H7 (cell line): ENCODE measurements at regions not wholly inside any gene's neighbourhood (a gene's known extent, or its start where the extent isn't known, plus 50 kb on each side); places are given as distances from the start of the nearest gene placed in this dataset.
"Not testable (repeated sequence)": the region's sequence is repeated elsewhere in the genome, so short reads cannot be mapped to it uniquely, and the experiment has no call there.

Experiments
- DNase-seq: peaks from one replicate; pipeline ENCODE4 v3.0.0; 2012
- H3K27me3 ChIP-seq: 2 replicates; pipeline ENCODE4 v1.6.0; 2011; ENCODE audit warnings: mild to moderate bottlenecking, low read length; ENCODE audit not compliant: control insufficient read depth, insufficient read depth
- H3K36me3 ChIP-seq: replicated peaks from 2 replicates; pipeline ENCODE4 v1.5.1; 2011; ENCODE audit warnings: low read length; ENCODE audit not compliant: control insufficient read depth, insufficient read depth
- H3K4me3 ChIP-seq: 2 replicates; pipeline ENCODE4 v1.5.1; 2011; ENCODE audit warnings: low read depth, mild to moderate bottlenecking, control low read depth, low read length, moderate library complexity; ENCODE audit not compliant: insufficient read depth

DNA sequence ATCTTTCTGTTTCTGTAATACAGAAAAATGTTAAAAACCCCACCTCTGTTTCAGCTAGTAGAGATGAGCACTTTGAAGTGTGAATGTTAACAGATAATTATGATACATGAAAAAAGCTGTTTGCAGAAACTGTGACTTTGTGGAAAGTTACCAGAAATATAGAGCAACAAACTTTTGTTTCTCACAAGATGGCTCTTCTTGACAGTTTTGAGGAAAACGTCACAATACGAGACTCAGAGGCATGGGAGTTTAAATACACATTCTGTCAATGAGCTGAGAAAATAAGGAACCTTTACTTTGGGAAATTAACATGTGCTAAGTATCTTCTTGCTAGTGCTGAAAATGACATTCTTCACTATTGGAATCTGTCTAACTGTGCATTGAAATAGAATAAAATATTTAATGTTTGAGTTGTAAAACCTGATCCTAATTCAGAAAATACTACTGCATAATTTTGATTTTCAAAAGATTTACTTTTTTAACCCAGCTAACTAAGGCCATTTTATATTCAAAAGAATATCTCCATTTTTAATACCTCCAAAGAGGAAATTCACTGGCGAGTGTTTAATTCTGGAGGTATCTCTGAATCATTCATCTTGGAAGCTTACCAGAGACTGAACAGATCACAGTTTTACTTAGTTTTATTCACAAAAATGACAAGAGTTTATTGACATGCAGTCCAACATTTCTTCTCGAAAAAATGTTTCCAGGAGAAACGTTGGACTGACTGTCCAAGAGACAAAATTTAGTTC lies 308.9 kb upstream of the LRFN5 start:
- no peak for DNase-seq
- no peak overlapping the region for H3K4me3 ChIP-seq
- no peaks in the 10 kb centered on the region for H3K27me3 ChIP-seq
- no peaks in the 10 kb centered on the region for H3K36me3 ChIP-seq

DNA sequence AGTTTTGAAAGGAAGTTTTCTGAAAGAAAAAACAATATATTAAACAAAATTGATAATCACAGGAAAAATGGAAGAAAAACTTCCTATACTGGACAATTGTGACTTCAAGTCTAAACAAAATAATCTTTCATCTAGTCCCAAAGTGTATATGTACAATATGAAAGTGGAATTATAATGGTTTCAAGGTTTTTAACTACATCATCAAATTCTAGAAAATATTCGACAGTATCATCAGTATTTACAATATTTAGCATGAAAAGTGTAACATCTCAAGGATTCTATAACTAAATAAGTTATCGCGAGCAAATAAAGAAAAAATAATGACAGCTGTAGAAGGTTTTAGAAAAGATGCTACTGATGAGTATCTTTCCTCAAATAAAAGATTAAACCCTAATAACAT lies 310.9 kb upstream of the LRFN5 start:
- no peaks in the 10 kb centered on the region for H3K27me3 ChIP-seq
- H3K36me3 ChIP-seq = no peaks in the 10 kb centered on the region
- no peak overlapping the region for H3K4me3 ChIP-seq
- no peak for DNase-seq

DNA sequence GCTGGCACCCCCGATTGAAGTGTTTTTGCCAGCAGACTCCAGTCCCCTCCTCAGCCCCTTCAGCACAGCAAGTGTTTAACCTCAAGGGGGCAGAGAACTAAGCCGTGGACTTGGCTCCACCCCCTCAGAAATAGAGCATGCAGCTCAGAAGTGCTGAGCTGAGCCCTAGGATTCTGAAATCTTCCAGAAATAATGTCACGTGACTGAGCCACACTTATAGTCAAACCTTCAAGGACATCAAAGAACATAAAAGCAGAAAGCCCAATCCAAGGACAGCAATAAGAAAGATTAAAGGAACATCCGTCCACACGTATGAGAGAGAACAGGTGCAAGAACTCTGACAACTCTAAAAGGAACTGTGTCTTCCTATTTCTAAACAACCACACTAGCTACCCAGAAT lies 317.7 kb upstream of the LRFN5 start:
- Histone ChIP-seq H3K4me3 (no peak overlapping the region), H3K27me3 (no peaks in the 10 kb centered on the region), H3K36me3 (no peaks in the 10 kb centered on the region)
- no peak for DNase-seq

GRCh38 chr14:41285186-41285748 lies 321.4 kb upstream of the LRFN5 start:
- no peak overlapping the region for H3K4me3 ChIP-seq
- H3K27me3 ChIP-seq = no peaks in the 10 kb centered on the region
- DNase-seq = no peak
- no peaks in the 10 kb centered on the region for H3K36me3 ChIP-seq

DNA sequence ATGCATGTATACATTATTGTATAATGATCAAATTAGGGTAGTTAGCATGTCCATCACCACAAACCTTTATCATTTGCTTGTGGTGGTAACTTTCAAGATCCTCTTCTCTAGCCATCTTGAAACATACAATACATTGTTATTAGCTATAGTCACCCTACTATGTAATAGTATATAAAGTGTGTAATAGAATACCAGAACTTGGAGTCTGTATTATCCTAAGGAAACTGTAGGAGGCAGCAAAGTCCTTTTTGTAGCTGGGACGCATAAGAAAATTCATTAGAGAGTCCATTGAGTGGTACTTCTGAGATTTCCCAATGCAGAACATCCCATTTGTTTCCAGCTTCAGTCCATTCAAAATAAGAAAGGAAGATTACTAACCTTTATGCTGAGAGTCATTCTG lies 325.9 kb upstream of the LRFN5 start:
- Histone ChIP-seq H3K4me3 (no peak overlapping the region), H3K36me3 (no peaks in the 10 kb centered on the region), H3K27me3 (no peaks in the 10 kb centered on the region)
- DNase-seq = no peak

DNA sequence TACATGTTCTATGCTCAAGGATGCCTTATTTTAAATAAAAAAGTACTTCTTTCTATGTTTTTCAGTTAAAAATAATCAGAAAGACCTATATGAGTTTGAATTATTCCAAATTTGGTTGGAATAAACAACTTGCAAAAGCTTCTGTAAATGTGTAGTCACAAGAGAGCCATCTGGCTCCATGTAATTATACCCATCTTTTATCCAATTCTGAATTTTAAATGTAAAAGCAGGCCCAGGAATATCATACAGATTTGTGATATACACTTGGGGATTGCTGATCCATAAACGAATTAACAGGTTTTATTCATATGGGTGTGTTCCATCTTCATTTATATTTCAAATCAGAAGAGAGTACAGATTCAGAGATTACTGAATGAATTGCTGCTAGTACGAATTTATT lies 329.2 kb upstream of the LRFN5 start:
- H3K4me3 ChIP-seq = no peak overlapping the region
- DNase-seq = no peak
- H3K27me3 ChIP-seq = no peaks in the 10 kb centered on the region
- no peaks in the 10 kb centered on the region for H3K36me3 ChIP-seq

GRCh38 chr14:41257476-41257875 lies 349.2 kb upstream of the LRFN5 start:
- Histone ChIP-seq H3K4me3 (no peak overlapping the region), H3K36me3 (no peaks in the 10 kb centered on the region), H3K27me3 (no peaks in the 10 kb centered on the region)
- DNase-seq = no peak

DNA sequence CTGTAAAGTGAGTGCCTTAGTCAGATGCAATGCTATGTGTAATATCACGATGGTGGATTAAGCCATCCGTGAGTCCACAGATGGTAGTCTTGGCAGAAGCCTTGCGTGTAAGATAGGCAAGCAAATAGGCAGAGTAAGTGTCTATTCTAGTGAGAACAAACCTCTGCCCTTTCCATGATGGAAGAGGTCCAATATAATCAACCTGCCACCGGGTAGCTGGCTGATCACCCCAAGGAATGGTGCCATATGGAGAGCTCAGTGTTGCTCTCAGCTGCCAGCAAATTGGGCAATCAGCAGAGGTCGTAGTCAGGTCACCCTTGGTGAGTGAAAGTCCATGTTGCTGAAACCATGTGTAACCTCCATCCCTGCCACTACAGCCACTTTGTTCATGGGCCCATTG lies 371.2 kb upstream of the LRFN5 start:
- no peak for DNase-seq
- Histone ChIP-seq H3K4me3 (no peak overlapping the region), H3K36me3 (no peaks in the 10 kb centered on the region), H3K27me3 (no peaks in the 10 kb centered on the region)

DNA sequence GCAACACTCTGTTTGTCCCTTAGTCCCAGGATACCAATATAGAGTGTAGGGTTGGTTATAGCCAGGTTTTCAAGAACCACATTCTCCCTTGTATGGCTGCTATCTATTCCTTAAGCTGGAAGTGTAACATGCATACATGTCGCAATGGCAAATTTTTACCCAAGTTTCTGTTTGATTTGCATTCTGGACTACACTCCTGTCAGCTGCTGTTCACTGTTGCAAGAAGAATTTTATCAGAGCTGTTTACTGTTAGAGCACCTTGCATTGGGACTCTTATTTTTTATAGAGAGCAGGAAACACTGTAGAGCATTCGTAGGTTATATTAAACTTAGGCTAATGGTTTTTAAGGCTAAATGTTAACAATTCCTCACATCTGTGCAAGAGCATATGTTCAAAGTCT lies 376.0 kb upstream of the LRFN5 start:
- no peak for DNase-seq
- Histone ChIP-seq H3K27me3 (no peaks in the 10 kb centered on the region), H3K4me3 (no peak overlapping the region), H3K36me3 (no peaks in the 10 kb centered on the region)

DNA sequence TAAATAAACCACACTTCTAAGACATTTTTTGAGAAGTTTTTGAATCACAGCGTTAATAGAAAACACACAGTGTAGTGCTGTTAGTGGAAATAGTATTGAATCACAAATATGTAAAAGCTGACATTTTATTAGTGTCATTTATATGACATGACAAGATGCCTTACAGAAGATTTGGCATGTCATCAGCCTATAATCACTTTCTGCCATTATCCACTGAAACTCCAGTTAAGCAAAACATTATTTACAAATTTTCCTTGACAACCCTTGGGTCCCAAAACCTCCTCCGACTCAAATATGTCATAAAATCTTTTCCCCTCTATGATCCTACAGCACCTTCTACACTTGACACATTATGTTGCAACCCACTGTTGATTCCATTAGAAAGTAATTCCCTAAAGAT lies 376.9 kb upstream of the LRFN5 start:
- Histone ChIP-seq H3K4me3 (no peak overlapping the region), H3K27me3 (no peaks in the 10 kb centered on the region), H3K36me3 (no peaks in the 10 kb centered on the region)
- DNase-seq = no peak

DNA sequence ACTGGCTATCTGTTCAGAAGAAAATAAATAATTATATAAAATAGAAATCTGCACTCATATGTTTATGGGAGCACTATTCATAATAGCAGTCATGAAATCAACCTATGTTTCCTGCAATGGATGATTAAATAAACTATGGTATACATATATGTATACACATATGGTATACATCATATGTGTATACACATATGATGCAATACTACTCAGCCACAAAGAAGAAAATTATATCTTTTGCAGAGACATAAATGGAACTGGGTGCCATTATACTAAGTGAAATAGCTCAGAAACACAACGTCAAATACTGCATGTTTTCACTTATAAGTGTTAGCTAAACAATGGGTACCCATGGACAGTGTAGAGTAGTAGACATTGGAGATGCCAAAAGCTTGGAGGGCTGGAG lies 381.2 kb upstream of the LRFN5 start:
- no peak overlapping the region for H3K4me3 ChIP-seq
- DNase-seq = no peak
- H3K27me3 ChIP-seq = no peaks in the 10 kb centered on the region
- no peaks in the 10 kb centered on the region for H3K36me3 ChIP-seq

- H3K36me3 ChIP-seq = no peaks in the 10 kb centered on the region
- no peak for DNase-seq
- H3K4me3 ChIP-seq = no peak overlapping the region
- H3K27me3 ChIP-seq = no peaks in the 10 kb centered on the region
These were observed 384.1 kb upstream of the LRFN5 start for GRCh38 chr14:41222581-41222980.

- not testable (repeated sequence) for DNase-seq, H3K27me3 ChIP-seq
These were observed 391.7 kb upstream of the LRFN5 start for GRCh38 chr14:41214978-41215377.

GRCh38 chr14:41201696-41202095 lies 405.0 kb upstream of the LRFN5 start:
- Histone ChIP-seq H3K36me3 (no peaks in the 10 kb centered on the region), H3K4me3 (no peak overlapping the region), H3K27me3 (peaks cover 36% of the 10 kb centered on the region)
- no peak for DNase-seq

More at GRCh38 chr14:41214978-41215377, 391.7 kb upstream of the LRFN5 start:
- H3K4me3 ChIP-seq = peak overlapping the region; percentile 3; the same call in 1 of the 2 replicates
- H3K36me3 ChIP-seq = not testable (repeated sequence)

DNA sequence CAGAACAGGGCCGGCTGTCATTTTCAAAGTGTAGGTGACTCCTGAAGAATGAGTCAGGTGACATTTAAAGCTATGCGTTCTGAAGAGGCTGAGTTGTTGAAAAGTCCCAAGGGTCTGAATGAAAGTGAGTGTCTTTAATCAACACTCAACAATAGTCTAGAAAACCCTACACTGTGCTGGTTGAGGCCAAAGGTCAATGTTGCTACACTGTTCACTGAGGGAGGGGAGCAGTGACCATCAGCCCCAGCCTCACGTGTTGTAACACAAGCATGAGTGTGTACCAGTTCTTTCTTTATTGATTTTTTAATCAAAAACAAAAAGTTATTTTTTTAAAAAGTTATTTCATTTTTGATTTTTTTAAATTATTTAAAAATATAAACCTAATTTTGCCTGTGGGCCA lies 418.8 kb upstream of the LRFN5 start:
- Histone ChIP-seq H3K27me3 (no peaks in the 10 kb centered on the region), H3K36me3 (no peaks in the 10 kb centered on the region), H3K4me3 (no peak overlapping the region)
- DNase-seq = no peak

DNA sequence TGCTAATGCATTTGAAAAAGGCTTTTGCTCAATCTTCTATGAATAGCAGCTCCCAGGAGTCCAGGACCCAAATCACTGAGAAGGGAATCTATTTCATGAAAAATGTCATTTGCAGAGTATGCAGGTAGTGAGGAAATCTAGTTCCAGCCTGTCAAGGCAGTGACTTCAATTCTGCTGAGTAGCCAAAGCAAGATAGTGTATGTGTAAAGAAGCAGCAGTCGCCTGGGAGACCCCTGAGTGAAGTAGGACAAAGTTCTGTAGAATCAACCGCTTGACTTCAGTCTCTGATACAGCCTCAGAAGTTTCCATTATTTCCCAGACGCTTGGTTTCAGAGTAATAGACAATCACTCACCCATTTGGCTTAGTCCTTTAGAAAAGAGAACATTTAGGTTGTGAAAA lies 435.6 kb upstream of the LRFN5 start:
- no peak for DNase-seq
- Histone ChIP-seq H3K27me3 (no peaks in the 10 kb centered on the region), H3K4me3 (no peak overlapping the region), H3K36me3 (no peaks in the 10 kb centered on the region)
